Neural cell (in vitro differentiated cells): ENCODE measurements at regions not wholly inside any gene's neighbourhood (a gene's known extent, or its start where the extent isn't known, plus 50 kb on each side); places are given as distances from the start of the nearest gene placed in this dataset.

Source experiments
- H2AFZ ChIP-seq: fragments of 200-600, 300-800 bp; sonication (generic), shearing (Covaris generic); 2 replicates; pipeline ENCODE4 v1.6.0; 2014; ENCODE audit warnings: low read depth, mild to moderate bottlenecking, antibody characterized with exemption, low read length, moderate library complexity
- H3F3A ChIP-seq: fragments of 200-600 bp; shearing (Covaris generic); 2 replicates; pipeline ENCODE4 v1.6.1; 2016; ENCODE audit warnings: mild to moderate bottlenecking, moderate library complexity, mixed read lengths, antibody characterized with exemption, low read length; ENCODE audit not compliant: insufficient read depth, poor library complexity, severe bottlenecking
- H3K27ac ChIP-seq: fragments of 200-600, 300-800 bp; sonication (generic), shearing (Covaris generic); 2 replicates; pipeline ENCODE4 v1.5.1; 2014; ENCODE audit warnings: mild to moderate bottlenecking, low read length, moderate library complexity
- H3K27me3 ChIP-seq: fragments of 300-800, 200-600 bp; sonication (generic), shearing (Covaris generic); 2 replicates; pipeline ENCODE4 v1.6.0; 2014; ENCODE audit warnings: mild to moderate bottlenecking, low read depth, low read length, moderate library complexity; ENCODE audit not compliant: insufficient read depth
- H3K36me3 ChIP-seq: fragments of 300-800, 200-600 bp; sonication (generic), shearing (Covaris generic); 2 replicates; pipeline ENCODE4 v1.5.1; 2014; ENCODE audit warnings: mild to moderate bottlenecking, antibody characterized with exemption, low read length, moderate library complexity; ENCODE audit not compliant: insufficient read depth
- H3K4me2 ChIP-seq: fragments of 300-800, 200-600 bp; sonication (generic), shearing (Covaris generic); 2 replicates; pipeline ENCODE4 v1.6.0; 2014; ENCODE audit warnings: mild to moderate bottlenecking, low read length
- H3K4me3 ChIP-seq: fragments of 300-800, 200-600 bp; sonication (generic), shearing (Covaris generic); 2 replicates; pipeline ENCODE4 v1.5.1; 2014; ENCODE audit warnings: mild to moderate bottlenecking, low read length, moderate library complexity
- H3K79me2 ChIP-seq: fragments of 200-600 bp; shearing (Covaris generic); replicated peaks from 2 replicates; pipeline ENCODE4 v1.6.0; 2014; ENCODE audit warnings: mild to moderate bottlenecking, low read length, moderate library complexity; ENCODE audit not compliant: insufficient read depth
- H3K9ac ChIP-seq: fragments of 300-800, 200-600 bp; sonication (generic), shearing (Covaris generic); 2 replicates; pipeline ENCODE4 v1.6.1; 2016; ENCODE audit warnings: mild to moderate bottlenecking, low read length, mixed read lengths
- H3K9me2 ChIP-seq: fragments of 200-600 bp; shearing (Covaris generic); 2 replicates; pipeline ENCODE4 v1.6.1; 2016; ENCODE audit warnings: mild to moderate bottlenecking, low read length, mixed read lengths; ENCODE audit not compliant: insufficient read depth
- H3K9me3 ChIP-seq: fragments of 200-600, 300-800 bp; sonication (generic), shearing (Covaris generic); 2 replicates; pipeline ENCODE4 v1.6.1; 2016; ENCODE audit warnings: mild to moderate bottlenecking, mixed run types, low read length, moderate library complexity, mixed read lengths
- H4K20me1 ChIP-seq: fragments of 200-600 bp; shearing (Covaris generic); 2 replicates; pipeline ENCODE4 v1.6.1; 2016; ENCODE audit warnings: mild to moderate bottlenecking, mixed run types; ENCODE audit not compliant: insufficient read depth
- EP300 ChIP-seq: fragments of 450-650 bp; conservative IDR thresholded peaks from 2 replicates; pipeline ENCODE4 v1.6.1; 2014; ENCODE audit warnings: antibody characterized with exemption, mild to moderate bottlenecking, moderate library complexity; ENCODE audit not compliant: poor library complexity, severe bottlenecking
- EZH2 ChIP-seq: fragments of 200-600, 300-800 bp; shearing (Covaris generic), sonication (generic); IDR thresholded peaks from 2 replicates; pipeline ENCODE4 v1.6.1; 2014; ENCODE audit warnings: antibody characterized with exemption, low read length, borderline replicate concordance, mild to moderate bottlenecking; ENCODE audit not compliant: insufficient read depth, poor library complexity, severe bottlenecking
- MXI1 ChIP-seq: fragments of 450-650 bp; conservative IDR thresholded peaks from 2 replicates; pipeline ENCODE4 v1.6.1; 2014; ENCODE audit warnings: antibody characterized with exemption, mild to moderate bottlenecking; ENCODE audit not compliant: poor library complexity, severe bottlenecking
- POLR2AphosphoS5 ChIP-seq: IDR thresholded peaks from 2 replicates; pipeline ENCODE4 v1.6.1; 2012
- RAD21 ChIP-seq: fragments of 450-650 bp; conservative IDR thresholded peaks from 2 replicates; pipeline ENCODE4 v1.6.1; 2014; ENCODE audit warnings: antibody characterized with exemption, mild to moderate bottlenecking, moderate library complexity
- SMC3 ChIP-seq: fragments of 450-650 bp; conservative IDR thresholded peaks from 2 replicates; pipeline ENCODE4 v1.6.1; 2014; ENCODE audit warnings: antibody characterized with exemption, mild to moderate bottlenecking, moderate library complexity; ENCODE audit not compliant: poor library complexity
- TAF1 ChIP-seq: IDR thresholded peaks from 2 replicates; pipeline ENCODE4 v1.6.1; 2012; ENCODE audit warnings: low read depth
- TF ChIP-seq, protein P1 (sequence below): fragments of 450-650 bp; IDR thresholded peaks from 2 replicates; pipeline ENCODE4 v1.5.1; 2014; ENCODE audit warnings: antibody characterized with exemption, mild to moderate bottlenecking, moderate library complexity; ENCODE audit not compliant: poor library complexity, severe bottlenecking
- TF ChIP-seq, protein P2 (sequence below): IDR thresholded peaks from 2 replicates; pipeline ENCODE4 v1.6.1; 2012; ENCODE audit warnings: borderline replicate concordance

DNA sequence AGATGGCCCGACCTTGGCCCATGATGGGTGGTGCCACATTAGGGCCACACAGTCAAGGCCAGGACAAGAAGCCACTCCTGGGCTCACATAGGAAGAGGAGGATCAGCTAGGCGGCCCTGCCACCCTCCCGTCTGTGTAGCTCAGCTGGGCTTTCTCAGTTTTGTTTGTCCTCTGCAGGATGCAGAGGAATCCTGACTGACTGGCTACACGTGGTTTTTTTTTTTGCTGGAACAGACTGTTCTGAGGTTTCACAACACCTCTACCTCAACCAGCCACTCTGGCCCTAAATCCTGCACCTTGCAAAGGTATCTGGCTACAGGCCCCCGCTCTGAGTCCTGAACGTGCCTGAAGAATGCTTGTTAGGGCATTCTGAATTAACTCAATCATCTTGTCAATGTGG, 88.3 kb upstream of the MSX2 start:
- H3K9ac ChIP-seq = no peak overlapping the region
- TF ChIP-seq SMC3 = no peak
- TF ChIP-seq MXI1 = no peak
- no peak for TF ChIP-seq POLR2AphosphoS5
- no peak for TF ChIP-seq EZH2
- no peak for TF ChIP-seq RAD21
- TF ChIP-seq TAF1 = no peak
- TF ChIP-seq, protein P1, sequence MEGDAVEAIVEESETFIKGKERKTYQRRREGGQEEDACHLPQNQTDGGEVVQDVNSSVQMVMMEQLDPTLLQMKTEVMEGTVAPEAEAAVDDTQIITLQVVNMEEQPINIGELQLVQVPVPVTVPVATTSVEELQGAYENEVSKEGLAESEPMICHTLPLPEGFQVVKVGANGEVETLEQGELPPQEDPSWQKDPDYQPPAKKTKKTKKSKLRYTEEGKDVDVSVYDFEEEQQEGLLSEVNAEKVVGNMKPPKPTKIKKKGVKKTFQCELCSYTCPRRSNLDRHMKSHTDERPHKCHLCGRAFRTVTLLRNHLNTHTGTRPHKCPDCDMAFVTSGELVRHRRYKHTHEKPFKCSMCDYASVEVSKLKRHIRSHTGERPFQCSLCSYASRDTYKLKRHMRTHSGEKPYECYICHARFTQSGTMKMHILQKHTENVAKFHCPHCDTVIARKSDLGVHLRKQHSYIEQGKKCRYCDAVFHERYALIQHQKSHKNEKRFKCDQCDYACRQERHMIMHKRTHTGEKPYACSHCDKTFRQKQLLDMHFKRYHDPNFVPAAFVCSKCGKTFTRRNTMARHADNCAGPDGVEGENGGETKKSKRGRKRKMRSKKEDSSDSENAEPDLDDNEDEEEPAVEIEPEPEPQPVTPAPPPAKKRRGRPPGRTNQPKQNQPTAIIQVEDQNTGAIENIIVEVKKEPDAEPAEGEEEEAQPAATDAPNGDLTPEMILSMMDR = no peak
- TF ChIP-seq, protein P2, sequence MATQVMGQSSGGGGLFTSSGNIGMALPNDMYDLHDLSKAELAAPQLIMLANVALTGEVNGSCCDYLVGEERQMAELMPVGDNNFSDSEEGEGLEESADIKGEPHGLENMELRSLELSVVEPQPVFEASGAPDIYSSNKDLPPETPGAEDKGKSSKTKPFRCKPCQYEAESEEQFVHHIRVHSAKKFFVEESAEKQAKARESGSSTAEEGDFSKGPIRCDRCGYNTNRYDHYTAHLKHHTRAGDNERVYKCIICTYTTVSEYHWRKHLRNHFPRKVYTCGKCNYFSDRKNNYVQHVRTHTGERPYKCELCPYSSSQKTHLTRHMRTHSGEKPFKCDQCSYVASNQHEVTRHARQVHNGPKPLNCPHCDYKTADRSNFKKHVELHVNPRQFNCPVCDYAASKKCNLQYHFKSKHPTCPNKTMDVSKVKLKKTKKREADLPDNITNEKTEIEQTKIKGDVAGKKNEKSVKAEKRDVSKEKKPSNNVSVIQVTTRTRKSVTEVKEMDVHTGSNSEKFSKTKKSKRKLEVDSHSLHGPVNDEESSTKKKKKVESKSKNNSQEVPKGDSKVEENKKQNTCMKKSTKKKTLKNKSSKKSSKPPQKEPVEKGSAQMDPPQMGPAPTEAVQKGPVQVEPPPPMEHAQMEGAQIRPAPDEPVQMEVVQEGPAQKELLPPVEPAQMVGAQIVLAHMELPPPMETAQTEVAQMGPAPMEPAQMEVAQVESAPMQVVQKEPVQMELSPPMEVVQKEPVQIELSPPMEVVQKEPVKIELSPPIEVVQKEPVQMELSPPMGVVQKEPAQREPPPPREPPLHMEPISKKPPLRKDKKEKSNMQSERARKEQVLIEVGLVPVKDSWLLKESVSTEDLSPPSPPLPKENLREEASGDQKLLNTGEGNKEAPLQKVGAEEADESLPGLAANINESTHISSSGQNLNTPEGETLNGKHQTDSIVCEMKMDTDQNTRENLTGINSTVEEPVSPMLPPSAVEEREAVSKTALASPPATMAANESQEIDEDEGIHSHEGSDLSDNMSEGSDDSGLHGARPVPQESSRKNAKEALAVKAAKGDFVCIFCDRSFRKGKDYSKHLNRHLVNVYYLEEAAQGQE = no peak
- TF ChIP-seq EP300 = no peak
- no peak overlapping the region for H3K4me3 ChIP-seq
- no peaks in the 10 kb centered on the region for H3K79me2 ChIP-seq
- no peaks in the 10 kb centered on the region for H4K20me1 ChIP-seq
- H3K27ac ChIP-seq = no peak overlapping the region
- no peaks in the 10 kb centered on the region for H3K36me3 ChIP-seq
- no peaks in the 10 kb centered on the region for H3K9me2 ChIP-seq
- no peak overlapping the region for H2AFZ ChIP-seq
- no peak overlapping the region for H3K4me2 ChIP-seq
- H3K9me3 ChIP-seq = no peaks in the 10 kb centered on the region
- H3F3A ChIP-seq = no peaks in the 10 kb centered on the region
- no peaks in the 10 kb centered on the region for H3K27me3 ChIP-seq

DNA sequence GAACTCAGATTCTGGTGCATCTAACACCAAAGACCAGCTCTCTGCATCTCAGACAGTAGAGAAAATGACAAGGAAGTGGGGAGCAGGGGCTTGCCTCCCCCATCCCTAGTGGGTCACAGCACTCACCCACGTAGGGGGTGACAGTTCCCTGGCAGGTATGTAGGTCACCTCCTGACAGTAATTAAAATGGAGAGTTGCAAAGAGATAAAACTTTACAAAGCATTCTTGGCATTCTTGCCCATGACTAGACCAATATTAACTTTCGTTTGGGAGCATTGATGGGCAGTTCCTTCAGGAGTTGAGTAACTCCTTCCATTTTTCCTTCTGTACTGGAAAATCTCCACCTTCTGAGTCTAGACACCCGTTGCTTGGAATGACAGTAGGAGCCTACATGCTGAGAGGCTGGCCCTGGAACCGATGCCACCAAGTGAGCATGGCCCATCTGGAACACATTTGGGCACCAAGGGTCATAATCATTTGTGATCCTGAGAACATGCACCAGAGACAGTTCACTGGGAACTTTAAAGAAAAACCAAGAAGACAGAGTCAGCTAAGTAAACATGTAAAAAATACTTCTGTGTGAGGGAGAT, 81.5 kb upstream of the MSX2 start:
- Histone ChIP-seq H3K4me2 (no peak overlapping the region), H3K4me3 (no peak overlapping the region), H4K20me1 (no peaks in the 10 kb centered on the region), H3F3A (no peaks in the 10 kb centered on the region), H3K36me3 (no peaks in the 10 kb centered on the region), H2AFZ (no peak overlapping the region), H3K27me3 (no peaks in the 10 kb centered on the region), H3K27ac (no peak overlapping the region), H3K9me2 (no peaks in the 10 kb centered on the region), H3K9ac (no peak overlapping the region), H3K79me2 (no peaks in the 10 kb centered on the region), H3K9me3 (peaks cover 4% of the 10 kb centered on the region)
- TF ChIP-seq RAD21 (no peak), MXI1 (no peak), SMC3 (no peak), TAF1 (no peak), EZH2 (no peak), EP300 (no peak), POLR2AphosphoS5 (no peak)
- TF ChIP-seq, protein P1 = no peak
- TF ChIP-seq, protein P2 = no peak
